ENCODE measurements at regions not wholly inside any gene's neighbourhood (a gene's known extent, or its start where the extent isn't known, plus 50 kb on each side); places are given as distances from the start of the nearest gene placed in this dataset.

DNA sequence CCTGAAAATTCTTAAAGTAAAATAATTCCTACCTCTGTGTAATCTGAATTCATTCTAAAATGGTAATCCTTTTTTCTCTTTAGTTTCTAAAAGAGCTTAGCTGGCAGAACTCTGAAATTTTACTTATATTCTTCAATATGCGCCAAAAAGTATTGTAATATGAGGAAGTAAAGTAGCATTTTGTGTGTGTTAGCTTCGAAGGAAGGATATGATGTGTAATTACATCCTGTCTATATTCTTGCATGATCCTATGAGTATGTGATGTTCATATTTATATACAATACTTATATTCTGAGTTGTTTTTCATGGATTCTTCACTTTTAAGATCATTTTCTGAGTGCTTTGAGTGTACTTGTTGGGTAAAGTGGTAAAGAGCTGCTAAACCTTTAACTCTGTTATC is 402.9 kb upstream of the PKDCC start:
- no peak for FAIRE-seq
- CTCF ChIA-PET, result no interaction called here

DNA sequence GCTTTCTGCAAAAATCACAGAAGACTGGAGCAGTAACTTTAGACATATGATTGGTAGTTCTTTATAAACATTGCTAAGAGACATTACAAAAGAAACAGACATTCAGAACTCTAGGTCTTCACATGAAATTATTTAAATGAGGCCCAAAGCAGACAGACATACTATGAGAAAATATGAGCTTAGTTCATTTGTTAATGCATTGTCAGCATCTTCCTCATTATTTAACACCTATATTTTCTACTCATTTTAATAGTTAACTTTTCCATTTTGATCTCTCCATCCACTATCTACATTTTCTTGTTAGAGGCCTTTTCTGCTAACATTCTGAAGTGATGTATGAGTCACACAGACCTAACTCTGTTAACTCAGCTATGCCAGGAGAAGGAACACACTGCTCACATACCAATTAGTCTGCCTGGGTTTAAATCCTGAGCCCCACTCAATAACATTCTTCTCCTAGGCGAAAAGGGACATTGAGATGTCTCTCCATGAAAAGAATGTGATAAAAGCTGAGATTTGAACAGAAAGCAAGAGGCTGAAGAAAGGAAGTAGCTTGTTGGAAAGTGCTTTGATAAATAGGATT is 400.3 kb upstream of the PKDCC start:
- ChIA-PET POLR2A (interaction anchor here (0.8 kb wide), 1 partner anchor 15 kb away, joined by 3 read pairs; no protein-coding TSS in a partner anchor), CTCF (no interaction called here)
- no peak for DNase-seq (ENCODE audit: low read depth in 1 of 2, low spot score in 1 of 2)
- H3K4me1 ChIP-seq, result no peaks in the 10 kb centered on the region
- no peak overlapping the region for H3K4me3 ChIP-seq
- ATAC-seq, result no peak
- WGBS (ENCODE audit: missing lambda C conversion rate), result 8% methylated on average over 1 of the region's 1 CpG
- H3K9me3 ChIP-seq, result no peaks in the 10 kb centered on the region
- TF ChIP-seq, protein P1, sequence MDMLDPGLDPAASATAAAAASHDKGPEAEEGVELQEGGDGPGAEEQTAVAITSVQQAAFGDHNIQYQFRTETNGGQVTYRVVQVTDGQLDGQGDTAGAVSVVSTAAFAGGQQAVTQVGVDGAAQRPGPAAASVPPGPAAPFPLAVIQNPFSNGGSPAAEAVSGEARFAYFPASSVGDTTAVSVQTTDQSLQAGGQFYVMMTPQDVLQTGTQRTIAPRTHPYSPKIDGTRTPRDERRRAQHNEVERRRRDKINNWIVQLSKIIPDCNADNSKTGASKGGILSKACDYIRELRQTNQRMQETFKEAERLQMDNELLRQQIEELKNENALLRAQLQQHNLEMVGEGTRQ (IDR thresholded peaks at IDR 0.05), result no peak
- peak; percentile 82 for TF ChIP-seq MAFK (IDR thresholded peaks at IDR 0.05; ENCODE audit: partially characterized antibody)
- H3K27ac ChIP-seq, result no peak overlapping the region
- H3K4me2 ChIP-seq, result no peak overlapping the region
- no peak for FAIRE-seq

More for the DNA sequence above, 402.9 kb upstream of the PKDCC start:
- ATAC-seq (no peak), DNase-seq (ENCODE audit: low read depth in 1 of 2, low spot score in 1 of 2) (no peak)
- Histone ChIP-seq H3K27ac (no peak overlapping the region), H3K9me3 (no peaks in the 10 kb centered on the region), H3K4me1 (no peaks in the 10 kb centered on the region), H3K4me2 (no peak overlapping the region), H3K4me3 (no peak overlapping the region)
- POLR2A ChIA-PET, result no interaction called here
- WGBS (ENCODE audit: missing lambda C conversion rate), result 26% methylated on average over 2 of the region's 2 CpGs
- TF ChIP-seq RFX5 (IDR thresholded peaks at IDR 0.05), result no peak
- TF ChIP-seq, protein P2, sequence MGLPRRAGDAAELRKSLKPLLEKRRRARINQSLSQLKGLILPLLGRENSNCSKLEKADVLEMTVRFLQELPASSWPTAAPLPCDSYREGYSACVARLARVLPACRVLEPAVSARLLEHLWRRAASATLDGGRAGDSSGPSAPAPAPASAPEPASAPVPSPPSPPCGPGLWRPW (IDR thresholded peaks at IDR 0.05), result no peak
- TF ChIP-seq, protein P3, sequence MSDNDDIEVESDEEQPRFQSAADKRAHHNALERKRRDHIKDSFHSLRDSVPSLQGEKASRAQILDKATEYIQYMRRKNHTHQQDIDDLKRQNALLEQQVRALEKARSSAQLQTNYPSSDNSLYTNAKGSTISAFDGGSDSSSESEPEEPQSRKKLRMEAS (IDR thresholded peaks at IDR 0.05), result no peak
- no peak for TF ChIP-seq ZFP36 (IDR thresholded peaks at IDR 0.05; ENCODE audit: borderline replicate concordance, partially characterized antibody)
- no peak for TF ChIP-seq PHF8 (IDR thresholded peaks at IDR 0.05; ENCODE audit: borderline replicate concordance, low read depth)

DNA sequence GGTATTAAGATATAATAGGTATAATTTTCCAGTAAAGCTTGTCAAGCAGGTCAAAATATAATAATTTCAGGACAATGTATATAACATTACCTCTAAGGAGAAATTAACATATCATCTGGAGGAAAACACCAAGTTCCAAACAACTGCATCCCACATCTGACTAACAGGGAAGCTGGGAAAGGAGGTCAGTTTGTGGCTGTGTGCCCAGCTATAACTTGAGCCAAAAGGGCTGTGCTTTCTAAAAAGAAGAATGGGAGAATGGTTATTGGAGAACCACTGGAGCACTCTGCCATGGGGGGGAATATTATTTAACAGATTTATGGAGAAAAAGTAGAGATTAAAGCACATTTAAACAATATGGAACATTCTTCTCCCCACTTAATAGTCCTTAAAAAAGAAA is 390.6 kb upstream of the PKDCC start:
- TF ChIP-seq CEBPB (IDR thresholded peaks at IDR 0.05), result no peak
- TF ChIP-seq, protein P4, sequence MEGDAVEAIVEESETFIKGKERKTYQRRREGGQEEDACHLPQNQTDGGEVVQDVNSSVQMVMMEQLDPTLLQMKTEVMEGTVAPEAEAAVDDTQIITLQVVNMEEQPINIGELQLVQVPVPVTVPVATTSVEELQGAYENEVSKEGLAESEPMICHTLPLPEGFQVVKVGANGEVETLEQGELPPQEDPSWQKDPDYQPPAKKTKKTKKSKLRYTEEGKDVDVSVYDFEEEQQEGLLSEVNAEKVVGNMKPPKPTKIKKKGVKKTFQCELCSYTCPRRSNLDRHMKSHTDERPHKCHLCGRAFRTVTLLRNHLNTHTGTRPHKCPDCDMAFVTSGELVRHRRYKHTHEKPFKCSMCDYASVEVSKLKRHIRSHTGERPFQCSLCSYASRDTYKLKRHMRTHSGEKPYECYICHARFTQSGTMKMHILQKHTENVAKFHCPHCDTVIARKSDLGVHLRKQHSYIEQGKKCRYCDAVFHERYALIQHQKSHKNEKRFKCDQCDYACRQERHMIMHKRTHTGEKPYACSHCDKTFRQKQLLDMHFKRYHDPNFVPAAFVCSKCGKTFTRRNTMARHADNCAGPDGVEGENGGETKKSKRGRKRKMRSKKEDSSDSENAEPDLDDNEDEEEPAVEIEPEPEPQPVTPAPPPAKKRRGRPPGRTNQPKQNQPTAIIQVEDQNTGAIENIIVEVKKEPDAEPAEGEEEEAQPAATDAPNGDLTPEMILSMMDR (IDR thresholded peaks at IDR 0.05), result no peak
- TF ChIP-seq ZC3H11A (IDR thresholded peaks at IDR 0.05), result no peak
- TF ChIP-seq TFCP2L1 (CRISPR knock-in tag; IDR thresholded peaks at IDR 0.05), result no peak
- TF ChIP-seq, protein P5, sequence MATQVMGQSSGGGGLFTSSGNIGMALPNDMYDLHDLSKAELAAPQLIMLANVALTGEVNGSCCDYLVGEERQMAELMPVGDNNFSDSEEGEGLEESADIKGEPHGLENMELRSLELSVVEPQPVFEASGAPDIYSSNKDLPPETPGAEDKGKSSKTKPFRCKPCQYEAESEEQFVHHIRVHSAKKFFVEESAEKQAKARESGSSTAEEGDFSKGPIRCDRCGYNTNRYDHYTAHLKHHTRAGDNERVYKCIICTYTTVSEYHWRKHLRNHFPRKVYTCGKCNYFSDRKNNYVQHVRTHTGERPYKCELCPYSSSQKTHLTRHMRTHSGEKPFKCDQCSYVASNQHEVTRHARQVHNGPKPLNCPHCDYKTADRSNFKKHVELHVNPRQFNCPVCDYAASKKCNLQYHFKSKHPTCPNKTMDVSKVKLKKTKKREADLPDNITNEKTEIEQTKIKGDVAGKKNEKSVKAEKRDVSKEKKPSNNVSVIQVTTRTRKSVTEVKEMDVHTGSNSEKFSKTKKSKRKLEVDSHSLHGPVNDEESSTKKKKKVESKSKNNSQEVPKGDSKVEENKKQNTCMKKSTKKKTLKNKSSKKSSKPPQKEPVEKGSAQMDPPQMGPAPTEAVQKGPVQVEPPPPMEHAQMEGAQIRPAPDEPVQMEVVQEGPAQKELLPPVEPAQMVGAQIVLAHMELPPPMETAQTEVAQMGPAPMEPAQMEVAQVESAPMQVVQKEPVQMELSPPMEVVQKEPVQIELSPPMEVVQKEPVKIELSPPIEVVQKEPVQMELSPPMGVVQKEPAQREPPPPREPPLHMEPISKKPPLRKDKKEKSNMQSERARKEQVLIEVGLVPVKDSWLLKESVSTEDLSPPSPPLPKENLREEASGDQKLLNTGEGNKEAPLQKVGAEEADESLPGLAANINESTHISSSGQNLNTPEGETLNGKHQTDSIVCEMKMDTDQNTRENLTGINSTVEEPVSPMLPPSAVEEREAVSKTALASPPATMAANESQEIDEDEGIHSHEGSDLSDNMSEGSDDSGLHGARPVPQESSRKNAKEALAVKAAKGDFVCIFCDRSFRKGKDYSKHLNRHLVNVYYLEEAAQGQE (IDR thresholded peaks at IDR 0.05), result no peak
- TF ChIP-seq, protein P6, sequence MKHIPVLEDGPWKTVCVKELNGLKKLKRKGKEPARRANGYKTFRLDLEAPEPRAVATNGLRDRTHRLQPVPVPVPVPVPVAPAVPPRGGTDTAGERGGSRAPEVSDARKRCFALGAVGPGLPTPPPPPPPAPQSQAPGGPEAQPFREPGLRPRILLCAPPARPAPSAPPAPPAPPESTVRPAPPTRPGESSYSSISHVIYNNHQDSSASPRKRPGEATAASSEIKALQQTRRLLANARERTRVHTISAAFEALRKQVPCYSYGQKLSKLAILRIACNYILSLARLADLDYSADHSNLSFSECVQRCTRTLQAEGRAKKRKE (CRISPR knock-in tag; IDR thresholded peaks at IDR 0.05; ENCODE audit: low read depth), result no peak
- TF ChIP-seq NR3C1 (IDR thresholded peaks at IDR 0.05), result no peak
- TF ChIP-seq KDM1A (IDR thresholded peaks at IDR 0.05; ENCODE audit: low read depth), result no peak
- no peak for TF ChIP-seq CHD4 (IDR thresholded peaks at IDR 0.05; ENCODE audit: borderline replicate concordance)
- TF ChIP-seq RARB (CRISPR knock-in tag; IDR thresholded peaks at IDR 0.05), result no peak
- no peak for TF ChIP-seq RNF2 (IDR thresholded peaks at IDR 0.05; ENCODE audit: borderline replicate concordance, low read depth)
- TF ChIP-seq NPAS2 (CRISPR knock-in tag; IDR thresholded peaks at IDR 0.05; ENCODE audit: borderline replicate concordance), result no peak
- no peak for TF ChIP-seq EHMT2 (IDR thresholded peaks at IDR 0.05; ENCODE audit: low read depth)
- no peak for TF ChIP-seq CHD2 (IDR thresholded peaks at IDR 0.05; ENCODE audit: low read length, partially characterized antibody)
- no peak for TF ChIP-seq JUN (IDR thresholded peaks at IDR 0.05)
- POLR2A ChIA-PET, result no interaction called here
- no peak overlapping the region for H3K4me2 ChIP-seq
- ATAC-seq (no peak), FAIRE-seq (no peak), DNase-seq (ENCODE audit: low read depth in 1 of 2, low spot score in 1 of 2) (no peak)
- H3K4me3 ChIP-seq, result no peak overlapping the region
- H3K9me3 ChIP-seq, result no peaks in the 10 kb centered on the region
- H3K27ac ChIP-seq, result no peak overlapping the region
- no peaks in the 10 kb centered on the region for H3K4me1 ChIP-seq
- CTCF ChIA-PET, result interaction anchor here (0.6 to 1.4 kb wide), 2 partner anchors 9 to 17 kb away, joined by 3 to 4 read pairs; no protein-coding TSS in a partner anchor

Measured in A549 (cell line).